GM19455 (cell line): ENCODE measurements at regions not wholly inside any gene's neighbourhood (a gene's known extent, or its start where the extent isn't known, plus 50 kb on each side); places are given as distances from the start of the nearest gene placed in this dataset.

Experiments used
- ATAC-seq: cut with Tn5 transposase; IDR thresholded peaks from one replicate; pipeline ENCODE4 v1.9.1; 2021; ENCODE audit not compliant: unreplicated experiment

DNA sequence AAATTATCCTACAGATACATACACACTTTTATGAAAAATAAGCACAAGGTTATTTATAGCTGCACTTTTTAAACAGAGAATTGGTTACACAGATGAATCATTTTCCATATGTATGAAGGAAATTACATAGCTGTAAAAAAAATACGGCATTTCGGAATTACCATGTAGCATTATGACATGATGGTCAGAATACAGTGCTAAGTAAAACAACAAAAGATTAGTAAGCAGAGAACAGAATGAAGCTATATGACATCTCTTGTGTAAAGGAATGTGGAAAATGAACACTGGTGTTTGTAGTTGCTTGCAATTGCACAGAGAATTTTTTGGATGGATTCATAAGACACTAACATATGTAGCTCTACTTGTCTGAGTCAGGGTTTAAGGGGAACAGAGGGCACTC lies 1222.0 kb upstream of the PRKX start:
- no peak for ATAC-seq

DNA sequence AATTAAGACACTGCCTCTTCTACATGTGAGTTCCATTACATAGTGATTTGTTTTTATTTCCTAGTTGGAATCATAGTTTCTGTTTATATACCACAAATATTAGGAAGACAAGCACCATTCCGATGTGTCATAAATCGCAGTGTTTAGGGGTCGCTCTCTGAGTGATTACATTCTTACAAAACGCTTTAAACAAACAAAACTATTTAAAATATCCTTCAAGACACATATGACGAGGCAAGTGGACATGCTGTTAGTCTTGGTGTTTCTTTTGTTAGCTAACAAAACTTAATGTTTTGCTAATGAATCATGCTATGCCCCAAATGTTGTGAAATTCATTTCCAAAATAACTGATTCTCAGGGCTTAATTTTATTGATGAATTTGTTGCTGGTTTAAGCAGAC lies 1219.3 kb upstream of the PRKX start:
- no peak for ATAC-seq

DNA sequence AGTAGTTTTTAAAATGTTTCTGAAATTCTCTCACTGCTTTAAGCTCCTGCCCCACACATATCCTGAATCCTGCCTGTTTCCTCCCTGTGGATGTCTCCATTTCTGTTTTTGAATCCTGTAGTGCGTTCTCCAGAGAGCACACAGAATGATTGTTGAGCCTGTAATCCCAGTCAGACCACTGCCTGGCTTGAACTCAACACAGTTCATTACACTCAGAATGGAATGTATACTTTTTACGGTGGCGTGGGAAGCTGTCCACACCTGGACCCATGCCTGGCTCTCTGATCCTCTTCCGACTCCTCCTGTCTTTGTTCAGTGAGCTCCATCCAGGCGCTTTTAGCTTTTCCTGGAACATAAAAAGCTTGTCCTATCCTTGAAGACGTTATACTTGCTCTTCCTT lies 1217.0 kb upstream of the PRKX start:
- ATAC-seq: no peak

DNA sequence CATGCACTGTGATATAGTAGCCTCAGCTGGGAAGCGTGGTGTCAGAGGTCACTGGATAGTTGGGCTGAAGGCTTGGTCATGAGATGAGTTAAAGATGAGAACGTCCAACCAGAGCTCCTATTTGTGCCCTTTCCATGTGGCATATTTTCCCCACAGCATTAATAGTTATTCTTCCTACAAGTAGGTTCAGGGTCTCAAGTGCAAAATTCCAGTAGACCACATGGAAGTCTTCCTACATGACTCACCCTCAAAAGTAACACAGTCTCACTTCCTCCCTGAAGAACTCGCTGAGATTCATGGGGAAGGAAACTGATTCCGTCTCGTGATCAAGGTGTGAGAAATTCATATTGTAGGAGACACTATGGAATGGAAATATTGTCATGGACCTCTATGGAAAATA lies 1212.5 kb upstream of the PRKX start:
- ATAC-seq: no peak

DNA sequence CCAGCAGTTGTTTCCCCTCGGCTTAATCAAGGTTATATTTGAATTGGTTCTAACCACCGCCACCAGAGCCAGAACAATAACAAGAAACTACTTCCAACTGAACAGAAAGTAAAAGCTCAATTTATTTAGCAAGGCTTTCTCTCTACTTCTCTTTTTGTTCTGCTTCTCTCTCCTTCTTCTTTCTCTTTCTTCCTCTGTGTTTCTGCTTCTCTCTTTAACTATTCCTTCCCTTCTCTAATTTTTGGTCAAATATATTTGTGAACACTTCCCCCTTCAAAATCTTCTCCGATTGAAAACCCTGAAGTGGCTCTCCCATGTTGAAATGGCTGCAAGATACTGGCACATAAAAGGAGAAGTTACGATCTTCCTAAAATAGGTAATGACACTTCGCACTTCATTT lies 1195.9 kb upstream of the PRKX start:
- ATAC-seq: no peak

DNA sequence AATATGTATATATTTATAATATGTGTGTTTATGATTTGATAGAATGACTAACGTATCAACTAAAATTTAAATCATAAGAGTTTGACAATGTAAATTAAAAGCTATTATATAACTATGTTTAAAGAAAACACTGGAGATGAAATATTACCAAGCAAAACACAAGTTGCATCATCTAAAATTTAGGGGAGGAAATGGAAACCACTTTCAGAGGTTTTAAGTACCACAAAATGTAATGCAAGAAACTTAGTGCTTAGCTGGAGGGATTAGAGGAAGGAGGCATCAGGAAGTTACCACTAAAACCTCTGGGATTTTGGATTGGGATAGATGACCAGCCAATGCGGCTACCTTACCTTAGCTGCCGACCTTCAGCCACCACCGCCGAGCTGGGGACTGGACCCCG lies 1192.1 kb upstream of the PRKX start:
- no peak for ATAC-seq

DNA sequence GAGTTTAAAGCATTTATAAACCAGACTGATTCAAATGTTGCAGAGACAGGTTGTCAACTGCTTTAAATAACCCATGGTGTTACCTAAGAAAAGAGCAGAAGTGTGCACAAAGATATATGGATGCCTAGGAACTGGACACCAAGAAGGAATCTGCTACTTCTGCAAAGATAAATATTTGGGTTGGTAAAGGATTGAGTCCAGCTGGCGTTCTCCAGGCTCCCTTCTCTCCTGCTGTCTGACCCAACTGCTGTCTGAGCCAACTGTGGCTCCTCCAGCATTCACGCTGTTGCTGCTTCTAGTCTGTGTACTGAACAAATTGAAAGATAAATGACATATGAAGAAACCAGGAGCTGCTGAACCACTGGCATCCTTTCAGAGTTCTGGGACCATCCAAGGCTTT lies 1167.8 kb upstream of the PRKX start:
- no peak for ATAC-seq

DNA sequence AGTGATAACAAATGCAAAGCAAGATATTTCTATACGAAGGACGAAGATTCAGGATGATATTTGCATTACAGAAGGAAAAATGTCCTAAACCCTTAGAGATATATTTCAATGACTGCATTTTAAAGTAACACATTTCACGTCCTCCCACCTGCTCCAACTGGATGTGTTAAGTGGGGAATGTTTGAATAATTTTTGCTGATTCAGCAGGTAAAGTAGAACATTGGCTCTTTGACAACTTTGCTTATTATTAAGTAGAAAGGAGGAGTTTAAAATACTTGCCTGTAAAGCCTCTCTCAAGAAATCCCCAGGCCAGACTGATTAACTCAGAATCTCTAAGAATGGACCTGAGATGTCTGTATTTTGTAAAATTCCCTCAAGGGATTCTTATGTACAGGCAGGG lies 1165.2 kb upstream of the PRKX start:
- ATAC-seq: no peak

DNA sequence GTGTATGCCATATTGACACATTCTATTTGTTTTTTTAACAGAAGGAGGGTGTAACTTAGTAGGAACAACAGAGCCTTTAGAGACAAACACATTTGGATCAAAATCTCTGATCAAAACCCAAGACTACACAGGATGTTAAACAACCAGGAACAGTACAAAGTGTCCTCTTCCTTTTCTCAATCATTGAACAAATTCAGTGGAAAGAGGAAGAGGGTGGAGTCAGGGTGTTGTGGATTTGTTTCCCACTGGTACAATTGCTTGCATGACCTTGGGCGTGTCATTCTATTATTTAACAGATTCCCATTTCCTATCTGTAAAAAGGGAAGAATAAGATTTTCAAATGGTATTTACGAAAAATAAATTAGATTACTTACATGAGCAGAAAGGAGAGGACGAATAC lies 1162.8 kb upstream of the PRKX start:
- ATAC-seq: no peak

DNA sequence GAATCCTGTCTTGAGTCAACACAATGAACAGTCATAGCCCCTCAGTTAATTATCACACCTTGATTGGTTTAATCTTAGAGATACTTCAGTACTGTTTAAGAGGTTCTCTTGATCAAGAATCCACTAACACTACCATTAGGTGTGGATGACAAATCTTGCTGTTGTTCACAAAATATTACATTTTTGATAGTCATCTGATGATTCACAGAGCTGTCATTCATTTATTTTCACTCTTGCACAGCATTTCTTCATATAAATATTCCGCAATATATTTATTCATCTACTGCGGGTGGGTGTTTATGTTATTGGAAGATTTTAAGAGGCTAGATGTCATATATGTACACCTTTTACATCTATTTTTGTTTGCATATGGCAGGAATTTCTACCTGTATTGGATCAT lies 1138.1 kb upstream of the PRKX start:
- ATAC-seq: no peak

DNA sequence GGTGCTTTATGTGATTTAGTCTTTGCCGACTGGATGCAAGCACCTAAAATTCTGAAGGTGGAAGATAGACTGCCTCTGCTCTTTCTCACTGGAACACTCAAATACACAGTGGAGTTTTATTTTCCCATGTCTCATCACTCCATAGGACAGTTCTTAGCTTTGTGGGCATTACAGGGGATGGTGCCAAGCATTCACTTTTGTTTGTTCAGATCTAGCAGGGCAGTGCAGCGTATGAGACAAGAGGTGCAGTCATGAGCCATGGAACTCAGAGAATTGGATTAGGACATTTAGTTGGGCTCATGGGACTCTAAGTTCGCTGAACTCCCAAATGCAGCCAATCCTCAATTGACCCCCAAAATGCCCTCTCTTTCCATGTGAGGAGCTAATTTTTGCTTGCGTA lies 1136.9 kb upstream of the PRKX start:
- no peak for ATAC-seq

DNA sequence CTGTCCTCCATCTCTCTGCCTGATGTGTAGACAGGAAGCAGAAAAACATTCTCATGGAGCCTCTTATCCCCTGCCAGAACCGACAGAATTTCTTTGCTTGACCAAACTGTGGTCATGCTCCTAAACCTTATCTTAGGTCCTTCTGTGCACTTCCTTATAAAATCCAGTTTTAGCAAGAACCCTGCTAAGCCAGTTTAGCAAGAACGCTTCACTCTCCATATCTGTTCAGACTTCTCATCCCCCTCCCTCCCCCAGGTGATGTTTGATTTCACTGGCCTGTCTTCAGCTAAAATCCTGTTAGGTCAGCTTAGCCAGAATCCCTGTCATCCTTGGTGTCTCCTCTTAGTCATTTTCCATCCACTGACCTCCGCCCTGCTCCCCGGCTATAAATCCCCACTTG lies 1130.9 kb upstream of the PRKX start:
- ATAC-seq: no peak

DNA sequence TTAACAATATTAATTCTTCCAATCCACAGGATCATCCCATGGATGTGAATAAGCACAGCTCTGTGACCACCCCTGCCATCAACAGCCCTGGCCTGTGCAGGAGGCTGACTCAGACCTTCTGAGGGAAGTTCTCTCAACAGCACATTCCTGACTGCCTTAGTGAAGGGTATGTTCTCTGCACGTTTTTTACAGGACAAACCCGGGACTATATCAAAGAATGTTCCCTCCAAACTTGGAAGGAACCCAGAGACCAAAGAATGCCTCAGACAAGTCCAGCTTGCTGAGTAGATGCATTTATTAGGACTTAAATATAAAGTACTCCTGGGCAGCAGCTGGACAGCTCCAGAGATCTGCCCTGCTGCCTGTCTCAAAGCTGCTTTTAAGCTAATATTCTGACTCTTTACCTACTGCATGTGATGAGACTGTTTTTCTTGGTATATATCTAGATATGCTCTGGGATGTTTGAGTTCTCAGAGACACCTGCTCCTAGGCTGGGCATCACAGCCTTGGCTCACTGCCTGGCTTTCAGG lies 1127.8 kb upstream of the PRKX start:
- ATAC-seq: no peak

DNA sequence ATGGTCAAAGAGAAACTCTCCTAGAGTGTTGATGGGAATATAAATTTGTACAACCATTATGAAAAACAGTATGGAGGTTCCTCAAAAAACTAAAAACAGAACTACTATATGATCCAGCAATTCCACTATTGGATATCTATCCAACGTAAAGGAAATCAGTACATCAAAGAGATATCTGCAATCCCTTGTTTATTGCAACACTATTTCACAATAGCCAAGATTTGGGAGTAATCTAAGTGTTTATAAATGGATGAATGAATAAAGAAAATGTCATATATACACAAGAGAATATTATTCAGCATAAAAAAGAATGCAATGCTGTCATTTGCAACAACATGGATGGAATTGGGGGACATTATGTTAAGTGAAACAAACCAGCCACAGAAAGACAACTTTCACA lies 1118.1 kb upstream of the PRKX start:
- ATAC-seq: no peak

DNA sequence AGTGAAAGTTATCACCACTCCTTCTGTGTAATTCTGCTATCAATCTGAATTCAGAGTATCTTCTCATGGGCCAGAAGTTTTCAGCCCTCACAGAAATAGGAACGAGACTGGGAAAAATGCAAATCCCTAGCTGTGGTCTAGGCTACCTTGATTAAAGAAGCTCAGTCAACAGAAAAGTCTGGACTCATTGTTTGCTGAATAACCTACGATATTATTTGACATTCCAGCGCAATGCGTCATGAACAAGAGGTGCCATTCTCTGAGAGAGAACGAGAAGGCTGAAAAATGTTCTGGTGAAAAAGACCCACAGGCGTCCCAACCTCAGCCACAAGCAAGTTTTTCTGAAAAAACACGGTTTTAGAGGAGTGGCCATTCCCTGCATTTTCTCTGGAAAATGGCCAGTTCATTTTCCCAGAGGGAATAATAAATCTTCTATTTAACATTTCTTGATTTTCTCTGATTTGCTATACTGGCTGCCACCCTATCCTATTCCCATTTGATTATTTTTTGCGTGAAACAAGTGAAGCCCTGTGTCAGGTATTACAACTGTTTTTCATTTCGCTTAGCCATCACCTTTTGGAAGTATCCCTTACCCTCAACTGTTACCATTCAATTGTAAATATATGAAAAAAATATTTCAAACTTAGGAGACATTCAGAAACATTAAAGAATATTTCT lies 1117.6 kb upstream of the PRKX start:
- ATAC-seq: no peak

DNA sequence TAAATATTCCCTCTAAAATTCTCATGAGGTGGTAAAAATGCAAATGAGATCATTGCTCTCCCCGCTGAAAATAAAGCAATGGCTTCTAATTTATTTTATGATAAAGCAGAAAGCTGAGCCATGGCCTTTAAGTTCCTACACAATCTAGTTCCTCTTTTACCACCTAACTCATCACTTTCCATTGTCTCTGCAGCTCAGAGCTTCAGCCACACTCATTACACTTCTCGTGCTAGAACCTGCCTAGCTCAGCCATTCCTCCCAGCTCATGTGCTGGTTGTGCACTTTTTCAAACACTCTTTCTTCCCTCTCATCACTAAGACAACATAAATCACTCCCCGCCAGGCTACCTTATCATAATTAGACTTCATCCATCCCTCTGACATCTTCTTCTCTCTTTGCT lies 1112.1 kb upstream of the PRKX start:
- ATAC-seq: no peak

DNA sequence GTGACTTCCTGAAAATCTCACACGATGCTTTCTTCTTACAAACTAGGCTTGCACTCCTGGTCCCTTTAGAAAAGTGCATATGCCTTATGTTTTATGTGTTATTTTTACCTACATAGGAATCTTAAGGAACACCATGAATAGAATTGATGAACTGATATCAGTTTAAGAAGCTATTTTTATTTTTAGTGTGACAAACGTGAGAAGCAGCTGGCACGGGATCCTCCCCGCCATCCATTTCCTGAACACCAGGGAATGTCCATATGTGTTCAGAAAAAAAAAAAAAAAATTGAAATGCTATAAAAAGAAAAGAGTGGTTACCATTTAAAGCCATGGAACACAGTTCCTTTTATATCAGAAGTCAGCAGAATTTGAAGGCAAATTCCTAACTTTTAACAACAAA lies 1096.1 kb upstream of the PRKX start:
- no peak for ATAC-seq

DNA sequence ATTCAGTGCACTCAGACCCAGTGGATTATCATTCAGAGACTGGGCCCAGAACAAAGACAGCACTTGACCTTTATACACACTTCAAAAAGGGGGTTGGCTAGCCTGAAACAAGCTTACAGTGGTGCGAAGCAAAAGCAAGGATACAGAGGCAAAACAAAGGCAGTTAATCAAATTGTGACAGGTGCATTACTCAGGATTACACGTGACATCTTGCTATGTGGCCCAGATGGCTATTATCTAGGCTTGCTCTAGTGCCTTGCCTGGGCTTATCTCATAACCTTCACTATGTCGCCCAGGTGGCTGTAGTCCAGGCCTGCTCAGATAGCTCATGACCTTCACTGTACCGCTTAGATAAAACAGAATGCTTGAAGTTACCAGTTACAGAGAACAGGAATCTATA lies 1092.1 kb upstream of the PRKX start:
- no peak for ATAC-seq

DNA sequence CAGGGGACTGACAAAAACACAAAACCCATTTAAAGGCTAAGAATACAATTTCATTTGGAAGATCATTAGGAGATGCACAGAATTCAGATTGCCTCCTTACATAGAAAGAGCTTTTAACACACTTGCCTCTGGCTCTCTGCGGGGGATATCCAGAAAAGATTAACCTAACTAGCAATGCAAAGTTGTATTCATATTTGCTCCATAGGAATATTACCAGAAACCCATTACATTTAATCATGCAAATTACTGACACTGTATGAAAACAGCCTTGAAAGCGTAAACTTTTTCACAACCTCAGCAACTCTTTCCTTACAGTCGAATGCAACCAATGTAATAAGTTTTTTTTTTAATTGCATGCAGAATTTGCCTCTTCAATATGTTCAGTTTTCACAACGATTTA lies 1087.3 kb upstream of the PRKX start:
- ATAC-seq: no peak

DNA sequence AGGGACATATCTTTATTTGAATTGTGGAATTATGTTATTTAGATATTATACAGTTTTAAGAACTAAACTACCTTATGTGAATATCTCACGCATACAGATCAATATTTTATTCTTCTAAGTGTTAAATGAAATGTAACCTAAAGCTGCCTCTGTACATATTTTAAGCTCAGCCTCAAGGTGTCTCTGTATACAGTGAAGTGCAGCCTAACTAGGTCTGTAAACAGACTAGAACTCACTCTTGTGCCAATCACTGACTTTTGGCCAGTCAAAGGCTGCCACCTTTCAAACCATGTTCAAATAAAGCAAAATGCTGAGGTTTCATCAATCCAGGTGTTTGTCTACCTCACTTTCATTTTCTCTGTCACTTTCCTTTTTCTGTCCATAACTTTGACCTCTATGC lies 1074.5 kb upstream of the PRKX start:
- ATAC-seq: no peak

DNA sequence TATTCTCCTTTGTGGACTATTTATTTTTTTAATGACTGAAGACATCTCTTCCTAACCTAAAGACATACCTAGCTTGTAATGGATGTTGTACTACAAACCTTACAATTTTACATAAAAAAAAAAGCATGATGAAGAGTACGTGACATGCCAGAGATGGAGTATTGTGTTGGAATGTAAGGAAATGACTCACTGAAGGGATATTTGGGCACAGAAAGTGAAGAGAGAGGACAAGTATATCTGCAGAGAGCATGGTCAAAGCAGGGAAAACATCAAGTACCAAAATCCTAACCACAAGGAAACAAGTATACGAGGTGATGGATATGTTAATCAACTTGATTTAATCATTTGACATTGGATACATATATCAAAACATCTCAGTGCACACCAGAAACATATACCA lies 1051.4 kb upstream of the PRKX start:
- no peak for ATAC-seq

DNA sequence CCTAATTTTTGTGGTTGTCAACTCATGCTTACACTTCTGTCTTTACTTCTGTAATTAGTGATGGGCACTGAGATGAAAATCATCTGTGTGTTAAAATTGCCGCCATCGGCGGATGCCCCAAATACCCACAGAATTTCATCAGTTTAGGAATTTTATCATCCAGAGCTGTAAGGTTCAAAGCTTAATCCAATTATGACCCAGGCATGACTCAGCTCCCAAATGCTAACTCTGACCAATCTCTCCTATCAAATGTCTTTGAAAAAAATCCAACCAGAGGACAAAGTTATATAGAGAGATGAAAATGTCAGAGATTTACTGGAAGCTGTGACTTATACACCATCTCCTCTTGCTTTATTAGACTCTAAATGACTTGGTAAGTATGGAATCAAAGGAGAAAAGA lies 1048.7 kb upstream of the PRKX start:
- ATAC-seq: no peak

DNA sequence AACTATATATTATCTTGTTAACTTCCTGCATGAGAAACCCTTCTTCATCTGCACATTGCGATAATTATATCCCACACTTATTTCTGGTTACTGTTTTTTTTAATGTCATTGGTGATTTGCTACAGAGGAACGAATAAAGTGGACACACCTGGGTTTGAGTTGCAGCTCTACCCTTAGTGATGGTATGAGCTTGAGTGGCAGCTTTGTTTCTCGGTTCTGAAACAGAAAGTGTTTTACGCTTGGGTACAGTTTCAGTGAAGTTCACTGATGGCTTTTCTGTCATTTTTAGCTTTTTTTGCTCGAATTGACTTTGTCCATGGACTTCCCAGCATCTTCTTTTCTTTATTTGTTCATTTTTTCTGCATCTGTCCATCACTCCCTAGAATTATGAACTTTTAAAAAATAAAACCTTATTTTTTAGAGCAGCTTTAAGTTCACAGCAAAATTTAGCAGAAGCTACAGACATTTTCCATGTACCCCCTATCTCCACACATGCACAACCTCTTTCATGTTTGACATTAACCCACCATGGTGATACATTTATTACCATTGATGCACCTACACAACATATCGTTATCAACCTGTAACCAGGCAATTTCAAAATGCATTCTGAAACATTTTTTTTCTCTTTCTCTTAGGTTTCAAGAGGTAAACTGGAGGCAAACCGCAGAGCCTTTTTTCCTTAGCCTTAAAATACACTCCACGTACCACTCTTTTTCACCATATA lies 1041.6 kb upstream of the PRKX start:
- no peak for ATAC-seq
